ENCODE measurements at regions not wholly inside any gene's neighbourhood (a gene's known extent, or its start where the extent isn't known, plus 50 kb on each side); places are given as distances from the start of the nearest gene placed in this dataset.

GRCh38 chr2:134788417-134788816, 50.0 kb upstream of the ACMSD start:
- Histone ChIP-seq H3K4me1 (ENCODE audit: control insufficient read depth in 4 of 4, insufficient read depth in 4 of 4, low read length in 3 of 4) (no peaks in the 10 kb centered on the region), H3K9ac (ENCODE audit: low read depth in 1 of 2, low read length in 2 of 2) (no peak overlapping the region), H3K27ac (ENCODE audit: low read depth in 1 of 2, low read length in 2 of 2) (no peak overlapping the region), H3K4me3 (ENCODE audit: low read depth in 1 of 3, low read length in 3 of 3) (no peak overlapping the region), H3K27me3 (ENCODE audit: control insufficient read depth in 4 of 4, insufficient read depth in 4 of 4, low read length in 3 of 4) (no peaks in the 10 kb centered on the region), H3K9me3 (ENCODE audit: control insufficient read depth in 4 of 4, low read length in 3 of 4) (peaks cover 0 to 2% (median 0%) of the 10 kb centered on the region in 4 donors), H3K36me3 (ENCODE audit: control insufficient read depth in 4 of 4, insufficient read depth in 3 of 4, low read depth in 1 of 4, low read length in 3 of 4) (no peaks in the 10 kb centered on the region)
- 86% methylated on average over 2 of the region's 2 CpGs for WGBS
- TF ChIP-seq EGR1 (IDR thresholded peaks at IDR 0.05; ENCODE audit: low read depth in 2 of 2) (no peak), ZBTB33 (IDR thresholded peaks at IDR 0.05) (no peak)
- no peak for DNase-seq (ENCODE audit: low spot score)
